IMR-90 (cell line): ENCODE measurements at regions not wholly inside any gene's neighbourhood (a gene's known extent, or its start where the extent isn't known, plus 50 kb on each side); places are given as distances from the start of the nearest gene placed in this dataset.

ENCODE experiments used
- ATAC-seq: fragments of 200-7000 bp; cut with Tn5 transposase; 2 replicates; pipeline ENCODE4 v1.9.1; 2020; ENCODE audit warnings: low read depth, mild to moderate bottlenecking, moderate library complexity
- BruUV-seq: library from RNA; stranded (reverse); fragments of 400-500 nt; replicated peaks from 2 replicates; lab custom pipeline; 2021; lab: Mats Ljungman, UMichigan
- CTCF ChIA-PET: fragments of 300-600 bp; formaldehyde crosslinking; extraction: SDS; loops from one replicate; lab custom pipeline; 2021; ENCODE audit warnings: antibody characterized with exemption; lab: Yijun Ruan, JAX
- POLR2A ChIA-PET: fragments of 300-600 bp; sonication (Branson Sonifier 250); formaldehyde crosslinking; loops from one replicate; lab custom pipeline; 2022; ENCODE audit warnings: antibody characterized with exemption; ENCODE audit not compliant: unreplicated experiment; lab: Charles Lee
- DNase-seq: peaks from one replicate; pipeline ENCODE4 v3.0.0; 2013
- H2AFZ ChIP-seq: replicated peaks from 2 replicates; pipeline ENCODE3; 2013; ENCODE audit warnings: low read length, mild to moderate bottlenecking; ENCODE audit not compliant: poor library complexity
- H2AK5ac ChIP-seq: 2 replicates; pipeline ENCODE4 v1.6.1; 2013; ENCODE audit warnings: low read depth, low read length, inconsistent platforms
- H2AK9ac ChIP-seq: replicated peaks from 2 replicates; pipeline ENCODE3; 2013; ENCODE audit warnings: mild to moderate bottlenecking, low read depth, low read length, moderate library complexity; ENCODE audit not compliant: poor library complexity
- H2BK120ac ChIP-seq: 2 replicates; pipeline ENCODE4 v1.6.1; 2013; ENCODE audit warnings: low read depth, low read length, inconsistent platforms
- H2BK15ac ChIP-seq: 3 replicates; pipeline ENCODE4 v1.6.1; 2013; ENCODE audit warnings: low read depth, low read length, inconsistent platforms
- H2BK20ac ChIP-seq: 2 replicates; pipeline ENCODE4 v1.6.1; 2013; ENCODE audit warnings: low read depth, mild to moderate bottlenecking, inconsistent platforms, low read length, moderate library complexity
- H2BK5ac ChIP-seq: 2 replicates; pipeline ENCODE4 v1.6.1; 2013; ENCODE audit warnings: mild to moderate bottlenecking, low read depth, low read length, inconsistent platforms; ENCODE audit not compliant: poor library complexity, severe bottlenecking
- H3K14ac ChIP-seq: replicated peaks from 2 replicates; pipeline ENCODE4 v1.6.1; 2013; ENCODE audit warnings: low read depth, low read length, inconsistent platforms
- H3K18ac ChIP-seq: 2 replicates; pipeline ENCODE4 v1.6.1; 2013; ENCODE audit warnings: low read depth, low read length, control low read depth
- H3K23ac ChIP-seq: 2 replicates; pipeline ENCODE4 v1.6.1; 2013; ENCODE audit warnings: low read depth, low read length, inconsistent platforms
- H3K27ac ChIP-seq: 2 replicates; pipeline ENCODE4 v1.5.1; 2013; ENCODE audit warnings: mild to moderate bottlenecking, control low read depth, low read length; ENCODE audit not compliant: insufficient read depth
- H3K27me3 ChIP-seq: 2 replicates; pipeline ENCODE4 v1.6.1; 2013; ENCODE audit warnings: low read length; ENCODE audit not compliant: control insufficient read depth, insufficient read depth
- H3K36me3 ChIP-seq: 2 replicates; pipeline ENCODE4 v1.6.1; 2013; ENCODE audit warnings: low read length, mixed read lengths; ENCODE audit not compliant: control insufficient read depth, insufficient read depth
- H3K4ac ChIP-seq: 2 replicates; pipeline ENCODE4 v1.6.1; 2013; ENCODE audit warnings: low read depth, low read length, inconsistent platforms
- H3K4me1 ChIP-seq: 2 replicates; pipeline ENCODE4 v1.6.1; 2013; ENCODE audit warnings: low read length, mixed read lengths; ENCODE audit not compliant: control insufficient read depth, insufficient read depth
- H3K4me2 ChIP-seq: 2 replicates; pipeline ENCODE4 v1.6.1; 2013; ENCODE audit warnings: low read depth, mild to moderate bottlenecking, control low read depth, low read length, moderate library complexity
- H3K4me3 ChIP-seq: 2 replicates; pipeline ENCODE4 v1.5.1; 2013; ENCODE audit warnings: low read depth, mild to moderate bottlenecking, control low read depth, low read length, moderate library complexity; ENCODE audit not compliant: insufficient read depth
- H3K56ac ChIP-seq: 2 replicates; pipeline ENCODE4 v1.6.1; 2013; ENCODE audit warnings: low read length, inconsistent platforms; ENCODE audit not compliant: insufficient read depth; ENCODE audit errors: extremely low read depth
- H3K79me1 ChIP-seq, 2 experiments: 2 replicates each; pipeline ENCODE4 v1.6.1; 2013; ENCODE audit warnings: low read length in 2 of 2, inconsistent platforms in 1 of 2, low read depth in 1 of 2
- H3K9ac ChIP-seq: 2 replicates; pipeline ENCODE4 v1.6.1; 2013; ENCODE audit warnings: low read depth, low read length, control low read depth
- H3K9me1 ChIP-seq: 2 replicates; pipeline ENCODE4 v1.6.1; 2013; ENCODE audit warnings: low read length, inconsistent platforms; ENCODE audit not compliant: insufficient read depth
- H3K9me3 ChIP-seq: 2 replicates; pipeline ENCODE4 v1.6.1; 2013; ENCODE audit warnings: low read length; ENCODE audit not compliant: control insufficient read depth, insufficient read depth
- H4K20me1 ChIP-seq: 2 replicates; pipeline ENCODE4 v1.6.1; 2013; ENCODE audit warnings: low read length, inconsistent platforms; ENCODE audit not compliant: insufficient read depth
- H4K5ac ChIP-seq: 2 replicates; pipeline ENCODE4 v1.6.1; 2013; ENCODE audit warnings: mild to moderate bottlenecking, low read depth, low read length, control low read depth
- H4K8ac ChIP-seq, 2 experiments: 2 replicates each; pipeline ENCODE4 v1.6.1; 2013; ENCODE audit warnings: low read depth in 2 of 2, low read length in 2 of 2, control low read depth in 1 of 2, inconsistent platforms in 1 of 2
- H4K91ac ChIP-seq: 2 replicates; pipeline ENCODE4 v1.6.1; 2013; ENCODE audit warnings: low read depth, low read length, inconsistent platforms; ENCODE audit not compliant: insufficient read depth
- BHLHE40 ChIP-seq: fragments of 150-350 bp; IDR thresholded peaks from 2 replicates; pipeline ENCODE4 v1.6.1; 2016; ENCODE audit warnings: mild to moderate bottlenecking, low read depth, low read length
- CEBPB ChIP-seq: IDR thresholded peaks from 2 replicates; pipeline ENCODE4 v1.6.1; 2012; ENCODE audit warnings: low read depth, low read length, improper control_type of control experiment
- CHD1 ChIP-seq: IDR thresholded peaks from 2 replicates; pipeline ENCODE4 v1.6.1; 2012; ENCODE audit warnings: low read depth, low read length, improper control_type of control experiment
- ELK1 ChIP-seq: fragments of 150-350 bp; IDR thresholded peaks from 2 replicates; pipeline ENCODE4 v1.6.1; 2016; ENCODE audit warnings: low read depth, mild to moderate bottlenecking, low read length, moderate library complexity, borderline replicate concordance
- FOS ChIP-seq: fragments of 150-350 bp; IDR thresholded peaks from 2 replicates; pipeline ENCODE4 v1.6.1; 2016; ENCODE audit warnings: low read depth, low read length
- MAFK ChIP-seq: IDR thresholded peaks from 2 replicates; pipeline ENCODE4 v1.6.1; 2012; ENCODE audit warnings: low read depth, low read length, improper control_type of control experiment
- MAZ ChIP-seq: IDR thresholded peaks from 2 replicates; pipeline ENCODE4 v1.6.1; 2012; ENCODE audit warnings: low read depth, mild to moderate bottlenecking, low read length, improper control_type of control experiment, moderate library complexity, borderline replicate concordance
- MXI1 ChIP-seq: IDR thresholded peaks from 2 replicates; pipeline ENCODE4 v1.6.1; 2012; ENCODE audit warnings: low read depth, mild to moderate bottlenecking, low read length, moderate library complexity, borderline replicate concordance
- NFE2L2 ChIP-seq: fragments of 150-350 bp; IDR thresholded peaks from 2 replicates; pipeline ENCODE4 v1.6.1; 2016; ENCODE audit warnings: low read depth, mild to moderate bottlenecking, low read length
- POLR2A ChIP-seq: IDR thresholded peaks from 2 replicates; pipeline ENCODE4 v1.6.1; 2012; ENCODE audit warnings: mild to moderate bottlenecking, low read depth, low read length
- RAD21 ChIP-seq: IDR thresholded peaks from 2 replicates; pipeline ENCODE4 v1.6.1; 2012; ENCODE audit warnings: low read length, improper control_type of control experiment
- RCOR1 ChIP-seq: IDR thresholded peaks from 2 replicates; pipeline ENCODE4 v1.6.1; 2012; ENCODE audit warnings: mild to moderate bottlenecking, low read length, improper control_type of control experiment; ENCODE audit not compliant: insufficient replicate concordance
- RFX5 ChIP-seq: IDR thresholded peaks from 2 replicates; pipeline ENCODE4 v1.8.0; 2012; ENCODE audit warnings: low read depth, mild to moderate bottlenecking, low read length, moderate library complexity
- SMC3 ChIP-seq: fragments of 150-350 bp; IDR thresholded peaks from 2 replicates; pipeline ENCODE4 v1.6.1; 2016; ENCODE audit warnings: low read depth, mild to moderate bottlenecking, antibody characterized with exemption, low read length, moderate library complexity
- WGBS, 2 experiments: methylation state at CpG; one replicate each; pipeline versions ENCODE4 v1.1.5 to v1.1.7; 2013; ENCODE audit warnings: missing lambda C conversion rate in 2 of 2; ENCODE audit not compliant: insufficient read length in 1 of 2; ENCODE audit errors: extremely low coverage in 2 of 2; 5-methylcytosine and 5-hydroxymethylcytosine counted together
- dilution Hi-C: fragments of 300-500 bp; cut with HindIII; formaldehyde crosslinking; loops from one replicate; pipeline ENCODE4 v1.14.3; 2018; ENCODE audit warnings: low sequenced_read_pairs; ENCODE audit not compliant: unreplicated experiment
- in situ Hi-C: fragments of 300-500 bp; cut with MboI; formaldehyde crosslinking; loops from 3 replicates; pipeline ENCODE4 v1.14.3; 2019; ENCODE audit warnings: low sequenced_read_pairs, inconsistent platforms, mixed read lengths
- intact Hi-C: fragments of 100-400 bp; cut with micrococcal nuclease; formaldehyde crosslinking; loops from 2 replicates; pipeline ENCODE4 v1.10.0; 2022
- TF ChIP-seq, protein P1 (sequence below): conservative IDR thresholded peaks from 2 replicates; pipeline ENCODE4 v1.5.1; 2012; ENCODE audit warnings: mild to moderate bottlenecking, low read depth, low read length, improper control_type of control experiment
- TF ChIP-seq, protein P2 (sequence below): fragments of 150-350 bp; IDR thresholded peaks from 2 replicates; pipeline ENCODE4 v1.6.1; 2017; ENCODE audit warnings: mild to moderate bottlenecking, antibody characterized with exemption, low read length, low read depth

GRCh38 chr6:103925317-103925716 is 934.4 kb downstream of the HACE1 start:
- H2AK9ac ChIP-seq: no peak overlapping the region
- no peak overlapping the region for H3K4ac ChIP-seq
- BruUV-seq: no TSS peak
- no peak overlapping the region for H2BK5ac ChIP-seq
- H3K4me1 ChIP-seq: no peaks in the 10 kb centered on the region
- CTCF ChIA-PET: no interaction called here
- H3K56ac ChIP-seq: no peak overlapping the region
- H4K8ac ChIP-seq: no peak overlapping the region
- no peak overlapping the region for H2AFZ ChIP-seq
- no peak overlapping the region for H2AK5ac ChIP-seq
- H3K4me2 ChIP-seq: no peak overlapping the region
- no peaks in the 10 kb centered on the region for H3K9me1 ChIP-seq
- no CpG with 5 or more reads among the region's 2 CpGs for WGBS, 2 experiments
- no peak overlapping the region for H2BK120ac ChIP-seq
- H3K9ac ChIP-seq: no peak overlapping the region
- no peak overlapping the region for H2BK20ac ChIP-seq
- no peak overlapping the region for H4K5ac ChIP-seq
- H3K79me1 ChIP-seq: no peaks in the 10 kb centered on the region
- no peak for ATAC-seq
- H4K91ac ChIP-seq: no peak overlapping the region
- TF ChIP-seq, protein P1, sequence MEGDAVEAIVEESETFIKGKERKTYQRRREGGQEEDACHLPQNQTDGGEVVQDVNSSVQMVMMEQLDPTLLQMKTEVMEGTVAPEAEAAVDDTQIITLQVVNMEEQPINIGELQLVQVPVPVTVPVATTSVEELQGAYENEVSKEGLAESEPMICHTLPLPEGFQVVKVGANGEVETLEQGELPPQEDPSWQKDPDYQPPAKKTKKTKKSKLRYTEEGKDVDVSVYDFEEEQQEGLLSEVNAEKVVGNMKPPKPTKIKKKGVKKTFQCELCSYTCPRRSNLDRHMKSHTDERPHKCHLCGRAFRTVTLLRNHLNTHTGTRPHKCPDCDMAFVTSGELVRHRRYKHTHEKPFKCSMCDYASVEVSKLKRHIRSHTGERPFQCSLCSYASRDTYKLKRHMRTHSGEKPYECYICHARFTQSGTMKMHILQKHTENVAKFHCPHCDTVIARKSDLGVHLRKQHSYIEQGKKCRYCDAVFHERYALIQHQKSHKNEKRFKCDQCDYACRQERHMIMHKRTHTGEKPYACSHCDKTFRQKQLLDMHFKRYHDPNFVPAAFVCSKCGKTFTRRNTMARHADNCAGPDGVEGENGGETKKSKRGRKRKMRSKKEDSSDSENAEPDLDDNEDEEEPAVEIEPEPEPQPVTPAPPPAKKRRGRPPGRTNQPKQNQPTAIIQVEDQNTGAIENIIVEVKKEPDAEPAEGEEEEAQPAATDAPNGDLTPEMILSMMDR: no peak
- TF ChIP-seq NFE2L2 (no peak), RCOR1 (no peak), ELK1 (no peak), RAD21 (no peak), BHLHE40 (no peak), FOS (no peak), CEBPB (no peak), POLR2A (no peak), CHD1 (no peak), MAFK (no peak), MAZ (no peak), SMC3 (no peak), MXI1 (no peak), RFX5 (no peak)
- TF ChIP-seq, protein P2, sequence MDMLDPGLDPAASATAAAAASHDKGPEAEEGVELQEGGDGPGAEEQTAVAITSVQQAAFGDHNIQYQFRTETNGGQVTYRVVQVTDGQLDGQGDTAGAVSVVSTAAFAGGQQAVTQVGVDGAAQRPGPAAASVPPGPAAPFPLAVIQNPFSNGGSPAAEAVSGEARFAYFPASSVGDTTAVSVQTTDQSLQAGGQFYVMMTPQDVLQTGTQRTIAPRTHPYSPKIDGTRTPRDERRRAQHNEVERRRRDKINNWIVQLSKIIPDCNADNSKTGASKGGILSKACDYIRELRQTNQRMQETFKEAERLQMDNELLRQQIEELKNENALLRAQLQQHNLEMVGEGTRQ: no peak
- no peak overlapping the region for H3K14ac ChIP-seq
- H4K20me1 ChIP-seq: no peaks in the 10 kb centered on the region
- no peak overlapping the region for H2BK15ac ChIP-seq
- peaks cover 4% of the 10 kb centered on the region; the same call in 1 of the 2 replicates for H3K9me3 ChIP-seq
- H3K4me3 ChIP-seq: no peak overlapping the region
- no peaks in the 10 kb centered on the region for H3K27me3 ChIP-seq
- H3K18ac ChIP-seq: no peak overlapping the region
- H3K23ac ChIP-seq: no peak overlapping the region
- POLR2A ChIA-PET: no interaction called here
- no peak for DNase-seq
- H3K36me3 ChIP-seq: no peaks in the 10 kb centered on the region
- in situ Hi-C loops: no loop called here
- H3K27ac ChIP-seq: no peak overlapping the region
- dilution Hi-C loops: no loop called here
- intact Hi-C loops: no loop called here
